HEK293T (cell line): ENCODE measurements at regions not wholly inside any gene's neighbourhood (a gene's known extent, or its start where the extent isn't known, plus 50 kb on each side); places are given as distances from the start of the nearest gene placed in this dataset.

ENCODE experiments used
- NFRKB ChIP-seq: fragments of 450-650 bp; IDR thresholded peaks from 2 replicates; pipeline ENCODE4 v1.6.1; 2016; ENCODE audit warnings: mild to moderate bottlenecking, moderate library complexity
- SP1 ChIP-seq: fragments of 450-650 bp; IDR thresholded peaks from 2 replicates; pipeline ENCODE4 v1.6.1; 2017
- SUZ12 ChIP-seq: fragments of 450-650 bp; IDR thresholded peaks from 2 replicates; pipeline ENCODE4 v1.6.1; 2016; ENCODE audit warnings: mild to moderate bottlenecking

DNA sequence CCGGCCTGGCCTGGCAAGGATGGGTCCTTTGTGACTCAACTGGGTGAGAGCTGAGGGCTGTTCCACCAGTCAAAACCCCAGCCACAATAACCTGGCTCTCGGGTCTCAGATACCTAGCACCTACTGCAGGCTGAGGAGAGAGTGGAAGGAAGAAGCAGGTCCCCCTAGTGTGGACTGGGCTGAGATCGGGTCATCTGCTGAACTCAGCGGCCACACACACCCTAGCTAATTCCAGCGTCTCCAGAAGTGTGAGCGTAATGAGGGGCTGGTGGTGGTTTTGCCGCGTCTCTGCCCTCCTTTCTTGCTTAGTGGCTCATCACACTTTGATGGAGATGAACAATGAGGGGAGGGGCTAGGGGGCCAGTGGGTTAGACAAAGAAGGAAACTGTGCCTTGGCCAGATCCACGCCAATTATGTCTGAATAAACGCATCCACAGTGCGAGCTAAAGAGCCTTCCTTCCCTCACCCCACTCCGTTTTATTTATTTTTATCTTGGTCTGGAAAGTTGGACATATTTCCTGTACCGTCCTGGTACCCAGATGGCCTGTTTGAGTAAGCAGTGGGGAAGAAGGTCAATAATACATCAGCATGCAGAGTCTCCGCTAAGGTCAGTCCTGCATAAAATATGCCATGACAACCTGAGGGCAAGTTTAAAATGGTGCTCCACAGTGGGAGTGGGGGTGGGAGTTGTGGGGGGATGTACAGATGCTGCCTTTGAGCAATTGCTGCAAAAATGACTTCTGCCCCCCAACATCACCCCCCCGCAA is 370.0 kb downstream of the WDR72 start:
- no peak for TF ChIP-seq NFRKB
- no peak for TF ChIP-seq SP1
- no peak for TF ChIP-seq SUZ12
